Inferior parietal cortex (tissue), 1 donor: ENCODE measurements at regions not wholly inside any gene's neighbourhood (a gene's known extent, or its start where the extent isn't known, plus 50 kb on each side); places are given as distances from the start of the nearest gene placed in this dataset.

Source experiments
- DNase-seq: peaks from one replicate; pipeline ENCODE4 v3.0.0-alpha.2; 2016; ENCODE audit errors: extremely low spot score

DNA sequence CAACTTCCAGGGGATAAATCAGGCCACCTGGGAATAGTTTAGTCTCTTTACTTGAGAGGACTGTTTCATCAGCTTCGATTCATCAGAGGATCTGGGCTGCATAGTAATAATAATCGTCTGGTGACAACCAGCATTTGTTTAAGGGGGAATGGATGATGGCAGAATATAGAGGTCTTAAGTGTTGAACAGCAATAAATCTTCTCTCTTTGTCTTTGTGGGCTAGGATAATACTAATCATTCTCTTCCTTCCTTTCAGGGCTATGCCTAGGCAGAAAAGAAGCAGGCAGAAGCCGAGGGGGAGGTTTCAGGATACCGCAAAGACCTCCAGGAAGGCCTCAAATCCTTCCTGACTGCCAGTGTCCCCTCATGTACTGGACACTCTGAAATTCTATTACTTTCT, 150.4 kb upstream of the GAREM1 start:
- no peak for DNase-seq

DNA sequence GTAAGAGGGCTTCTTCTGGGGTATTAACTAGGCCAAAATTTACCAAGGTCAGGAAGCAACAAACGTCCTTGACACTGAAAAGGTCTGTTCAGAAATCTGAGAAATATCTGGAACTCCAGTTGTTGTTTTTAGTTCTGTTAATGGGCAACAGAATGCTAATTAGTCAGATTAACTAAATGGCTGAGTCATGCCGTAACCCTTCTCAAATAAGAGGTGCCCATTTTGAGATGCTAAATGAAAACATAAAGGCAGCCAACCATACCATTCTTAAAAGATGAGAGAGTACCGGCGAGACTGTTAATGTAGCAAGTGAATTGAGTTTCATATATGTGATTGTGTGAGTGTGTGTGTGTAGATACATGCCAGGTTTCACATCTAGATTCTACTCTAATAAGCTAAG, 147.9 kb upstream of the GAREM1 start:
- no peak for DNase-seq

DNA sequence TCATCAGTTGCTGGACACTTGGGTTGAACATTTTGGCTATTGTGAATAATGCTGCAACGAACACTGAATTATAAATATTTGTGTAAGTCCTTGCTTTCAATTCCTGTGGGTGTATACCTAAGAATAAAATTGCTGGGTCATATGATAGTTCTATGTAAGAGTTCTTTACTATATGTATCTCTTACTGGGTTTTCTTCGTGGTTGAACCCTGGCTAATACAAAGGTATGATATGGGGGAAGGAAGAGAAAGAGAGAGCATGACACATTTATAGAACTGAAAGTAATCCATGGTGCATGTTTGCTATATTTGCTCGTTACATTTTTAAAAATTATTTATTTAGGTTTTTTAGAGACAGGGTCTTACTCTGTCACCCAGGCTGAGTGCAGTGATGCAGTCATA, 143.1 kb upstream of the GAREM1 start:
- no peak for DNase-seq

GRCh38 chr18:32612651-32613050, 142.0 kb upstream of the GAREM1 start:
- no peak for DNase-seq

GRCh38 chr18:32610176-32610575, 139.5 kb upstream of the GAREM1 start:
- no peak for DNase-seq

DNA sequence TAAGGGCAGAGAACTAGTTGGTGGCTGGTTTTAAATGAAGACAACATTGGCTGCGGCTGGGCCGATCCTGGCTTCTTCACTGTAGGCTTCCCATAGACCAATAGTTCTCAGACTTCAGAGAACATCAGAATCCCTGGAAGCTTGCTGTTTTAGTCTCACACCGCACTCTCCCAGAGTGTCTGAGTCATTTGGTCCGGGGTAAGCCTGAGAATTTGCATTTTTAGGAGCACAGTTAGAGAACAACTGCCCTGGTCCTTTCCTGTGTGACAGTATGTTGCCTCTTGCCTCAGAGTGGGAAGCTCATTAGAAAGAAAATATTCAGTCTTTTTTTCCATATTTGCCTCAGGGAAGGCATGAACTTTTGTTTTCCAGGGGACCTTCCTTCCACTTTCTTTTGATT, 137.1 kb upstream of the GAREM1 start:
- no peak for DNase-seq

- DNase-seq = no peak
Observed at GRCh38 chr18:32598144-32598543, 127.5 kb upstream of the GAREM1 start.

DNA sequence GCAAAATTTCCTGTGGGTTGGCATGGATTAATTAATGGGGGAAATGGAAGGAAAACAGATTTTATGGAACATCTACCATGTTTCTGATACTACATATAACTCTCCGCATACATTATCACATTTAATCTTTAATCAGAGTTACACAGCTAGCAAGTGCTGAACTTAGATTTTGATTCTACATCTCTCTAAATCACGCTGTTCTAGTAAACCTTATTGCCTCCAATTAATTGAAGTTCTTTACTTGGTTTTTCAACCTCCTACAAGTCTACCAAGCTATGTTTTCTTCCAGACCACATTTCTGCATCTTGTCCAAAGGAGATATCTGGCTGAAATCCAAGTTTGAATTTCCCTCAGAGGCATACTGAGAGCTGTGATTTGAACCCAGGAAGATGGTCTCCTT, 125.8 kb upstream of the GAREM1 start:
- no peak for DNase-seq

GRCh38 chr18:32595832-32596231, 125.2 kb upstream of the GAREM1 start:
- DNase-seq = peak; percentile 15

DNA sequence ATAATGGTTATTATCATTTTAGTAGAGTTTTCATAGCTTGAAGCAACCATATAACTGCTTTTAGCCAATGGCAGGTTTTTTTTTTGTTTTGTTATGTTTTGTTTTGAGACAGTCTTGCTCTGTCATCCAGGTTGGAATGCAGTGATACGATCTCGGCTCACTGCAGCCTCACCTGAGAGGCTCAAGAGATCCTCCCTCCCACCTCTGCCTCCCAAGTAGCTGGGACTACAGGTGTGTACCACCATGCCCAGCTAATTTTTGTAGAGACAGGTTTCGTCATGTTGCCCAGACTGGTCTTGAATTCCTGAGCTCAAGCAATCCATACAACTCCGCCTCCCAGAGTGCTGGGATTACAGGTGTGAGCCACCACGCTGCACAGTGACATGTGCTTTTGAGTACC, 117.5 kb upstream of the GAREM1 start:
- DNase-seq = no peak

GRCh38 chr18:32583431-32583830, 112.7 kb upstream of the GAREM1 start:
- DNase-seq = no peak

DNA sequence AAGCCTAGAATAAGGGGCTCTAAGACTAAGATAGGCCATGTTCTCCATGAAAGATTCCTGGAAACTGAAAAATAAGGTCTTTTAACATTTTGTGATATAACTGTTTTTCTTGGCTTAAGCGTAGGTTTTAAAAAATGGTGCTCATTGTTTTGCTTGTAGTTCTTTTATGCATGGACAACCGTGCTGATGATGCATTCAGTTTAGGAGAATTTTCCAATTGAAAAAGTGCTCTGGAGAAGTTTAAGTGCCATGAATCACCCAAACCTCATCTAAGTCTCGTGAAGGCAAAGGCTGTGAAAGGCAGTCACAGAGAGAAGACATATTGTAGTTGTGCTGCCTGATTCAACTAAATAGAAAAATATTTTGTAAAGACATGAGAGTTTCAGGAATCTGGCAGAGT, 111.8 kb upstream of the GAREM1 start:
- no peak for DNase-seq

GRCh38 chr18:32577561-32577960, 106.9 kb upstream of the GAREM1 start:
- DNase-seq = no peak

DNA sequence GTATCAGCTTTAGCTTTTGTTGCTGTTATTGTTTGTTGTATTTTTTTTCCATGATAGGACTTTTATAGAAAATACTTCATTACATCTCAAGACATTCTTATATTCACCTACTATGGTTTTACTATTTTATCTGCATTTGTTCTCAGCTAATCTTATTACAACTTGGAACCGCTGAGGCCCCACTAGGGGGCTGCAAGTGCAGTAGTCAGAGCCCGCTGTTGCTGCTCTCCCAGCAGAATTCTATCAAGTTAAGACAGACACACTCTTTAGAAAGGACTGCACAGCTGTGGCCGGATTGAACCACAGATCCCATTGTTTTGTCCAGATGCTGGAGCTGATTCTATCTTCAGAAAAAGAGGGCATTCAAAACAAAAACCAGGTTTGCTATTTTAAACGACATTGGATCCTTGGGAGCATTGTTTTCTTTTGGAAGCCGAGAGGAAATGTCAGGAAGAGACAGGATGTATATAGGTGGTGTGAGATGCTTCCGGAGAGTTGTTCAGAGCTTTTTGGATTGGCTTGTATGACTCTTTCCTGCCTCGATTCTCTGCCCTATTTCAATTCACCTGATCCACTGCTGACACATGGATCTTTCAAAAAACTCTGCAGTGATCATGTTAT, 105.7 kb upstream of the GAREM1 start:
- DNase-seq = peak; percentile 55

- DNase-seq = no peak
Observed at GRCh38 chr18:32566960-32567359, 96.3 kb upstream of the GAREM1 start.

- no peak for DNase-seq
Observed at GRCh38 chr18:32553640-32554365, 83.1 kb upstream of the GAREM1 start.

DNA sequence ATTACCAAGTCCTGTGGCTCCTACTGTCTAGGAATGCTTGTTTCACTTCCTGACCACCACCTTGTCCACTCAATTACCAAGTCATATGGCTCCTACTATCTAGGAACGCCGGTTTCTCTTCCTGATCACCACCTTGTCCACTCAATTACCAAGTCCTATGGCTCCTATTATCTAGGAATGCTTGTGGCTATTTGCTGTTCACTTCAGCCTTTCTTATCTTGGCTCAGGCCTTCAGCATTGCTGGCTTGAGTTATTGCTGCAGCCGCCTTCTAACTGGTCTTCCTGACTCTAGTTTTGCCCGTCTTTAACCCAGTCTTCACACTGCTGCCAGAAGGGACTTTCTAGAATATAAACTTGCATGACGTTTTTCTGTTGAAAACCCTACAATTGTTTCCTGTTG, 82.5 kb upstream of the GAREM1 start:
- DNase-seq = no peak

GRCh38 chr18:32552421-32553030, 81.8 kb upstream of the GAREM1 start:
- DNase-seq = peak; percentile 78

DNA sequence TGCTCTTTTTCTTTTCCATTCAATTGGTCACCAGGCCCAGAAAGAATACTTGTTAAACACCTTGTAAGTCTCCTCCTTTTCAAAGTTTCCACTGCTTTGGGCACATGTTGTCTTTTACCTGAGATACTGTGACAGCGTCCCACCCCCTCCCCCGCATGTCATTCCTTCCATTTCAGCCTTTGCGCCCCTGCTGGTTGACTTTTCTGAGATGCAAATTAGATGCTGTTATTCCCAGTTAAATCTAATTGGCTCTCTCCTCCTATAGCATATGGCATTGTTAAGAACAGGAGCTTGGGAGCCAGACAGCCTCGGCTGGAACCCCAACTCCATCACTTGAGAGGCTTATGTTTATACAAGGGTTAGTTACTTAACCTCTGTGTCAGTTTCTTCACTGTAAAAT, 80.3 kb upstream of the GAREM1 start:
- DNase-seq = no peak

- peak; percentile 66 for DNase-seq
Observed at GRCh38 chr18:32549248-32550110, 78.8 kb upstream of the GAREM1 start.

- no peak for DNase-seq
Observed at GRCh38 chr18:32548688-32549087, 78.0 kb upstream of the GAREM1 start.

GRCh38 chr18:32545631-32546030, 74.9 kb upstream of the GAREM1 start:
- DNase-seq = no peak
